Choroid plexus epithelial cell (primary cell): ENCODE measurements at regions not wholly inside any gene's neighbourhood (a gene's known extent, or its start where the extent isn't known, plus 50 kb on each side); places are given as distances from the start of the nearest gene placed in this dataset.
A peak's percentile ranks its signal among the peaks of the same experiment; 100 is the strongest.

Experiments used
- DNase-seq: peaks from one replicate; pipeline ENCODE4 v3.0.0-alpha.2; 2010; ENCODE audit warnings: low read depth
- H3K4me3 ChIP-seq: 2 replicates; pipeline ENCODE4 v1.5.1; 2011; ENCODE audit warnings: low read depth, mild to moderate bottlenecking, control low read depth, low read length, moderate library complexity
- CTCF ChIP-seq: conservative IDR thresholded peaks from 2 replicates; pipeline ENCODE4 v1.5.1; 2011; ENCODE audit warnings: low read depth, mild to moderate bottlenecking, control low read depth, inconsistent platforms, low read length, moderate library complexity

GRCh38 chr12:130007771-130008170, 103.9 kb upstream of the TMEM132D start:
- H3K4me3 ChIP-seq: no peak overlapping the region
- no peak for TF ChIP-seq CTCF
- DNase-seq: no peak

- TF ChIP-seq CTCF: no peak
- no peak for DNase-seq
- H3K4me3 ChIP-seq: no peak overlapping the region
These were observed 104.4 kb upstream of the TMEM132D start for GRCh38 chr12:130008241-130008640.

- no peak overlapping the region for H3K4me3 ChIP-seq
- DNase-seq: no peak
These were observed 106.1 kb upstream of the TMEM132D start for GRCh38 chr12:130009961-130010360.

GRCh38 chr12:130011611-130012385, 108.0 kb upstream of the TMEM132D start:
- no peak overlapping the region for H3K4me3 ChIP-seq
- DNase-seq: no peak
- TF ChIP-seq CTCF: no peak

More at GRCh38 chr12:130009961-130010360, 106.1 kb upstream of the TMEM132D start:
- TF ChIP-seq CTCF: no peak

GRCh38 chr12:130013771-130014484, 110.1 kb upstream of the TMEM132D start:
- peak; percentile 61 for DNase-seq
- peak; percentile 74 for TF ChIP-seq CTCF
- H3K4me3 ChIP-seq: no peak overlapping the region

- H3K4me3 ChIP-seq: no peak overlapping the region
- DNase-seq: no peak
- no peak for TF ChIP-seq CTCF
These were observed 110.6 kb upstream of the TMEM132D start for GRCh38 chr12:130014485-130014807.
